ENCODE measurements at regions not wholly inside any gene's neighbourhood (a gene's known extent, or its start where the extent isn't known, plus 50 kb on each side); places are given as distances from the start of the nearest gene placed in this dataset.
"Not testable (repeated sequence)": the region's sequence is repeated elsewhere in the genome, so short reads cannot be mapped to it uniquely, and the experiment has no call there.

DNA sequence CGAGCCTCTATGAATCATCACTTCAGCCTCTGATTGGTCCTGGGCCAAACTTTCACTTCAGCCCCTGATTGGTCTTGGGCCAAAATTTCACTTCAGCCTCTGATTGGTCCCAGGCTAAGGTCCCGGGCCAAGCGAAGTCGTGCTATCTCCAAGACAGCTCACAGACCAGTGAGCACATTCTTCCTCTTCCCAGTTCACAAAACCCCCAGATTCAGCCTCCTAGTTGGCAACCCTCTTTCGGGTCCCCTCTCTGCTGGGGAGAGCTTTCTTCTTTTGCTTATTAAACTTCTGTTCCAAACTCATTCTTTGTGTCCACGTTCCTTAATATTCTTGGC is 314.3 kb upstream of the ZNF337 start:
- TF ChIP-seq CTCF (IDR thresholded peaks at IDR 0.05; ENCODE audit: insufficient read depth, low read depth, low read length); EZH2 (IDR thresholded peaks at IDR 0.05; ENCODE audit: insufficient read depth, low read length): not testable (repeated sequence)
